C4-2B (cell line): ENCODE measurements at regions not wholly inside any gene's neighbourhood (a gene's known extent, or its start where the extent isn't known, plus 50 kb on each side); places are given as distances from the start of the nearest gene placed in this dataset.

ENCODE experiments used
- CTCF ChIP-seq: fragments of 450-650 bp; conservative IDR thresholded peaks from 2 replicates; pipeline ENCODE4 v1.5.1; 2017; ENCODE audit warnings: mild to moderate bottlenecking
- ZFX ChIP-seq: fragments of 450-650 bp; IDR thresholded peaks from 2 replicates; pipeline ENCODE4 v1.6.1; 2017

GRCh38 chr3:27659279-27660021 lies 62.7 kb downstream of the EOMES start:
- TF ChIP-seq CTCF (peak; percentile 88), ZFX (no peak)
